DMS114 treated with DMSO at 0.1 percent for 48 hours (cell line): ENCODE measurements at regions not wholly inside any gene's neighbourhood (a gene's known extent, or its start where the extent isn't known, plus 50 kb on each side); places are given as distances from the start of the nearest gene placed in this dataset.

ENCODE experiments used
- DNase-seq: peaks from one replicate; lab custom pipeline; 2025; ENCODE audit not compliant: unreplicated experiment; lab: John Stamatoyannopoulos, UW

- no peak for DNase-seq
Measured at GRCh38 chr2:235257590-235257989, 236.3 kb upstream of the AGAP1 start.

- DNase-seq: no peak
Measured at GRCh38 chr2:235262750-235263149, 231.1 kb upstream of the AGAP1 start.

- DNase-seq: no peak
Measured at GRCh38 chr2:235263205-235264120, 230.4 kb upstream of the AGAP1 start.

- DNase-seq: no peak
Measured at GRCh38 chr2:235264121-235264493, 229.7 kb upstream of the AGAP1 start.

GRCh38 chr2:235264512-235264911, 229.3 kb upstream of the AGAP1 start:
- no peak for DNase-seq

GRCh38 chr2:235265348-235265965, 228.4 kb upstream of the AGAP1 start:
- no peak for DNase-seq

- no peak for DNase-seq
Measured at GRCh38 chr2:235267251-235267650, 226.6 kb upstream of the AGAP1 start.

- no peak for DNase-seq
Measured at GRCh38 chr2:235268535-235268934, 225.3 kb upstream of the AGAP1 start.

GRCh38 chr2:235270291-235270690, 223.6 kb upstream of the AGAP1 start:
- DNase-seq: no peak

GRCh38 chr2:235270956-235271355, 222.9 kb upstream of the AGAP1 start:
- no peak for DNase-seq

GRCh38 chr2:235271936-235272335, 221.9 kb upstream of the AGAP1 start:
- DNase-seq: no peak

GRCh38 chr2:235274023-235274422, 219.8 kb upstream of the AGAP1 start:
- DNase-seq: no peak

GRCh38 chr2:235277485-235277884, 216.4 kb upstream of the AGAP1 start:
- no peak for DNase-seq

GRCh38 chr2:235278771-235279355, 215.0 kb upstream of the AGAP1 start:
- DNase-seq: no peak

GRCh38 chr2:235279965-235280364, 213.9 kb upstream of the AGAP1 start:
- no peak for DNase-seq

- DNase-seq: no peak
Measured at GRCh38 chr2:235283246-235283645, 210.6 kb upstream of the AGAP1 start.

GRCh38 chr2:235286622-235287374, 207.0 kb upstream of the AGAP1 start:
- no peak for DNase-seq

GRCh38 chr2:235287375-235287733, 206.5 kb upstream of the AGAP1 start:
- no peak for DNase-seq

- no peak for DNase-seq
Measured at GRCh38 chr2:235291461-235291860, 202.4 kb upstream of the AGAP1 start.

GRCh38 chr2:235293061-235293460, 200.8 kb upstream of the AGAP1 start:
- DNase-seq: no peak

GRCh38 chr2:235295831-235296230, 198.0 kb upstream of the AGAP1 start:
- DNase-seq: no peak
